ENCODE measurements at regions not wholly inside any gene's neighbourhood (a gene's known extent, or its start where the extent isn't known, plus 50 kb on each side); places are given as distances from the start of the nearest gene placed in this dataset.

- no peak for TF ChIP-seq ZFX (IDR thresholded peaks at IDR 0.05; ENCODE audit: borderline replicate concordance)
- no peak for TF ChIP-seq CTCF (IDR thresholded peaks at IDR 0.05)
- no peak overlapping the region for H3K27ac ChIP-seq
These were observed 2438.8 kb downstream of the PCDH9 start for GRCh38 chr13:64791373-64791772.

GRCh38 chr13:64782466-64782865 lies 2447.7 kb downstream of the PCDH9 start:
- H3K27ac ChIP-seq: no peak overlapping the region
- TF ChIP-seq CTCF (IDR thresholded peaks at IDR 0.05) (no peak), ZFX (IDR thresholded peaks at IDR 0.05; ENCODE audit: borderline replicate concordance) (no peak)

GRCh38 chr13:64778002-64778401 lies 2452.1 kb downstream of the PCDH9 start:
- H3K27ac ChIP-seq: no peak overlapping the region
- TF ChIP-seq CTCF (IDR thresholded peaks at IDR 0.05) (no peak), ZFX (IDR thresholded peaks at IDR 0.05; ENCODE audit: borderline replicate concordance) (no peak)

- TF ChIP-seq ZFX (IDR thresholded peaks at IDR 0.05; ENCODE audit: borderline replicate concordance) (no peak), CTCF (IDR thresholded peaks at IDR 0.05) (no peak)
These were observed 2455.2 kb downstream of the PCDH9 start for GRCh38 chr13:64774915-64775314.

GRCh38 chr13:64770743-64771142 lies 2459.4 kb downstream of the PCDH9 start:
- TF ChIP-seq CTCF (IDR thresholded peaks at IDR 0.05) (no peak), ZFX (IDR thresholded peaks at IDR 0.05; ENCODE audit: borderline replicate concordance) (no peak)
- no peak overlapping the region for H3K27ac ChIP-seq

More at GRCh38 chr13:64774915-64775314, 2455.2 kb downstream of the PCDH9 start:
- H3K27ac ChIP-seq: no peak overlapping the region

- no peak overlapping the region for H3K27ac ChIP-seq
- TF ChIP-seq ZFX (IDR thresholded peaks at IDR 0.05; ENCODE audit: borderline replicate concordance) (no peak), CTCF (IDR thresholded peaks at IDR 0.05) (no peak)
These were observed 2463.1 kb downstream of the PCDH9 start for GRCh38 chr13:64767054-64767453.

GRCh38 chr13:64765636-64766035 lies 2464.5 kb downstream of the PCDH9 start:
- H3K27ac ChIP-seq: no peak overlapping the region
- TF ChIP-seq CTCF (IDR thresholded peaks at IDR 0.05) (no peak), ZFX (IDR thresholded peaks at IDR 0.05; ENCODE audit: borderline replicate concordance) (no peak)

Data from 22Rv1 (cell line).